GM12865 (cell line): ENCODE measurements at regions not wholly inside any gene's neighbourhood (a gene's known extent, or its start where the extent isn't known, plus 50 kb on each side); places are given as distances from the start of the nearest gene placed in this dataset.

Source experiments
- DNase-seq: peaks from one replicate; pipeline ENCODE4 v3.0.0; 2010; ENCODE audit warnings: low read depth
- H3K4me3 ChIP-seq: 2 replicates; pipeline ENCODE4 v1.5.1; 2011; ENCODE audit warnings: mild to moderate bottlenecking, low read depth, low read length, control low read depth
- CTCF ChIP-seq: IDR thresholded peaks from 2 replicates; pipeline ENCODE4 v1.5.1; 2011; ENCODE audit warnings: low read length, control low read depth, low read depth, inconsistent platforms; ENCODE audit not compliant: insufficient read depth; ENCODE audit errors: missing control alignments

GRCh38 chr3:182621435-182622240 is 171.7 kb upstream of the ATP11B start:
- no peak for DNase-seq
- TF ChIP-seq CTCF: peak; percentile 16
- H3K4me3 ChIP-seq: no peak overlapping the region

DNA sequence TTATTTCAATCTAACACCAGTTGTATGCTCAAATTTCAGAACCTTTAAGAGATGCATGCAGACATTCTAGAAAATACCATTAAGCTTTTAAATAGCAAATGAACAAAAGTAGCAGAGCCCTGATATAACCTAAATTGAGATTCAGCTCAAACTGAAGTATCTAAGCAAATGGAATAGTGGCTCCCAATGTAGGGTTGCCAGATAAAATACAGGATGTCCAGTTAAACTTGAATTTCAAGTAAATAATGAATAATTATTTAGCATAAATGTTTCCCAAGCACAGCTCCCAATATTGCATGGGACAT is 171.1 kb upstream of the ATP11B start:
- no peak overlapping the region for H3K4me3 ChIP-seq
- TF ChIP-seq CTCF: no peak
- DNase-seq: no peak

- H3K4me3 ChIP-seq: no peak overlapping the region
- no peak for TF ChIP-seq CTCF
- no peak for DNase-seq
Measured at GRCh38 chr3:182626484-182627467, 166.5 kb upstream of the ATP11B start.

DNA sequence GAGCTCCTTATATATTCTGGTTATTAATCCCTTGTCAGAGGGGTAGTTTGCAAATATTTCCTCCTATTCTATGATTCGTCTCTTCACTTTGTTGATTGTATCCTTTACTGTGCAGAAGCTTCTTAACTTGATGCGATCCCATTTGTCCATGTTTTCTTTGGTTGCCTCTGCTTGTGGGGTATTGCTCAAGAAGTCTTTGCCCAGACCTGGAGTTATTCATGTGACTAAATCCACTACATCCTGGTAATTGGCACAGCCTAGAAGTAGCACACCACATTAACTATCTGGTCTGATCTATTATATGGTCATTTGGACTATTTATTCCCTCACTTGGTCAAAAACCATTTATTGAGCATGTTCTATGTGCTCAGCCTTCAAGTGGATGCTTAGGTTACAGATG is 164.8 kb upstream of the ATP11B start:
- H3K4me3 ChIP-seq: no peak overlapping the region
- DNase-seq: no peak
- no peak for TF ChIP-seq CTCF

- H3K4me3 ChIP-seq: no peak overlapping the region
- TF ChIP-seq CTCF: no peak
- no peak for DNase-seq
Measured at GRCh38 chr3:182629521-182629920, 163.8 kb upstream of the ATP11B start.

DNA sequence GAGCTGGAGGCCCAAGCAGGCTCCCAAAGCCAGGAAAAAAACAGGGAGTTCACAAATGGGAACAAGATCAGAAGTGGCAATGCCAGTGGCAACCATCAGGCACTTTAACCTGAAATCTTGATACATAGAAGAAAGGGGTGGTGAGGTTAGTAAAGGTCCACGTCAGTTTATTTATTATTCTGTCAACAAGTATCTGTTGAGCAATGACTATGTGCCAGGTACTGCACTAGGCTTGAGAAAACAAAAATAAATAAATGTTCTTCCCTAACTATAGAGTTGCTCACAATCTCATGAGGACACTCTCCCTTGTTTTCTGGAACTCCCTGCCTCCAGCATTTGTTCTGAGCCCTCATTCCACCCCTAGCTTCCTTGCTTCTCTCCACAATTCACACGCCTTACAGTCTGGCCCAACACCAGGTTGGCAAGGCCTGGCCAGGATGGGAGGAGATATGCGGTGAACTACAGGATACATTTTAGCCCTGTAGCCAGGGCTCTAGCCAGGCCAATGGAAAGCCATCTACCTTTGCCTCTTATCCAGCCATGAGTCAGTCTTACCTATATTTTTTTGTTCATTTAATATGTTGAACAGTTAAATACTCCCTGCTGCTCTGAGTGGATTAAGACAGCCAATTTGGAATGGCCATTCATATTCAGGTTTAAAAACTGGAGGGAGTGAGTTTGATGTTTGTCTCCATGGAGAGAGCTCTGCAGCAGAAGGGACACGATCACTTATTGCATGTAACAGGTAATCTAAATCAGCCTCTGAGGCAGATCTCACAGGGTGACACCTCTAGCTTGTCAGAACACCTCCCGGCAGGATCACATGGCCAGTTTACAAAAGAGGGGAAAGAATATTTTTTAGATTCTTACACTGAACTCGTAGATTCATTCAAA is 161.9 kb upstream of the ATP11B start:
- no peak for TF ChIP-seq CTCF
- no peak overlapping the region for H3K4me3 ChIP-seq
- no peak for DNase-seq
